ENCODE measurements at regions not wholly inside any gene's neighbourhood (a gene's known extent, or its start where the extent isn't known, plus 50 kb on each side); places are given as distances from the start of the nearest gene placed in this dataset.

GRCh38 chr3:90025019-90025418, 917.6 kb downstream of the EPHA3 start:
- TF ChIP-seq POLR2A (IDR thresholded peaks at IDR 0.05): no peak
- no peak for TF ChIP-seq CTCF (IDR thresholded peaks at IDR 0.05)
- TF ChIP-seq POLR2AphosphoS5 (IDR thresholded peaks at IDR 0.05): no peak
